Liver (tissue), 8 donors: ENCODE measurements at regions not wholly inside any gene's neighbourhood (a gene's known extent, or its start where the extent isn't known, plus 50 kb on each side); places are given as distances from the start of the nearest gene placed in this dataset.

Experiments
- DNase-seq: peaks from one replicate; pipeline ENCODE4 v3.0.0-alpha.2; 2017; ENCODE audit warnings: low spot score
- H3K27ac ChIP-seq, 2 donors: one replicate each; pipeline ENCODE4 v1.7.0; 2013; ENCODE audit warnings: inconsistent platforms in 2 of 2, low read length in 2 of 2, control low read depth in 1 of 2, low read depth in 1 of 2, mild to moderate bottlenecking in 1 of 2
- H3K27me3 ChIP-seq, 4 donors: one replicate each; pipeline versions ENCODE4 v1.6.1 to v1.7.0; 2013; ENCODE audit warnings: low read length in 3 of 4, inconsistent platforms in 1 of 4, mild to moderate bottlenecking in 1 of 4, moderate library complexity in 1 of 4; ENCODE audit not compliant: control insufficient read depth in 4 of 4, insufficient read depth in 4 of 4
- H3K36me3 ChIP-seq, 4 donors: one replicate each; pipeline versions ENCODE4 v1.6.1 to v1.7.0; 2013; ENCODE audit warnings: low read length in 3 of 4, mild to moderate bottlenecking in 3 of 4, low read depth in 1 of 4, moderate library complexity in 1 of 4; ENCODE audit not compliant: control insufficient read depth in 4 of 4, insufficient read depth in 3 of 4
- H3K4me1 ChIP-seq, 4 donors: one replicate each; pipeline versions ENCODE4 v1.6.1 to v1.7.0; 2013; ENCODE audit warnings: low read length in 3 of 4, mild to moderate bottlenecking in 3 of 4, moderate library complexity in 1 of 4; ENCODE audit not compliant: control insufficient read depth in 4 of 4, insufficient read depth in 4 of 4
- H3K4me3 ChIP-seq, 3 donors: one replicate each; pipeline versions ENCODE4 v1.6.1 to v1.7.0; 2013; ENCODE audit warnings: low read length in 3 of 3, control low read depth in 1 of 3, low read depth in 1 of 3, mild to moderate bottlenecking in 1 of 3
- H3K9ac ChIP-seq, 2 donors: one replicate each; pipeline ENCODE4 v1.7.0; 2013; ENCODE audit warnings: low read length in 2 of 2, mild to moderate bottlenecking in 2 of 2, moderate library complexity in 2 of 2, control low read depth in 1 of 2, low read depth in 1 of 2
- H3K9me3 ChIP-seq, 4 donors: one replicate each; pipeline versions ENCODE4 v1.6.1 to v1.7.0; 2013; ENCODE audit warnings: low read length in 3 of 4; ENCODE audit not compliant: control insufficient read depth in 4 of 4
- EGR1 ChIP-seq, 2 donors: IDR thresholded peaks; 2 replicates each; pipeline ENCODE4 v1.6.1; 2016 to 2018; ENCODE audit warnings: antibody characterized with exemption in 2 of 2, low read depth in 2 of 2
- FOXA1 ChIP-seq: IDR thresholded peaks from 2 replicates; pipeline ENCODE4 v1.6.1; 2016; ENCODE audit warnings: antibody characterized with exemption
- FOXA2 ChIP-seq: IDR thresholded peaks from 2 replicates; pipeline ENCODE4 v1.6.1; 2016; ENCODE audit warnings: antibody characterized with exemption
- GABPA ChIP-seq, 2 donors: IDR thresholded peaks in 1 of 2; conservative IDR thresholded peaks in 1 of 2; 2 replicates each; pipeline ENCODE4 v1.6.1; 2016; ENCODE audit warnings: antibody characterized with exemption in 2 of 2, mild to moderate bottlenecking in 1 of 2, moderate library complexity in 1 of 2
- HNF4A ChIP-seq, 2 donors: conservative IDR thresholded peaks; 2 replicates each; pipeline ENCODE4 v1.6.1; 2016; ENCODE audit warnings: antibody characterized with exemption in 2 of 2, mild to moderate bottlenecking in 2 of 2
- HNF4G ChIP-seq: IDR thresholded peaks from 2 replicates; pipeline ENCODE4 v1.6.1; 2016; ENCODE audit warnings: antibody characterized with exemption
- JUND ChIP-seq, 2 donors: IDR thresholded peaks; 2 replicates each; pipeline ENCODE4 v1.6.1; 2016; ENCODE audit warnings: antibody characterized with exemption in 2 of 2
- NR2F2 ChIP-seq: IDR thresholded peaks from 2 replicates; pipeline ENCODE4 v1.6.1; 2016; ENCODE audit warnings: antibody characterized with exemption
- RAD21 ChIP-seq, 2 donors: IDR thresholded peaks; 2 replicates each; pipeline ENCODE4 v1.6.1; 2016; ENCODE audit warnings: antibody characterized with exemption in 2 of 2, mild to moderate bottlenecking in 2 of 2
- RXRA ChIP-seq, 2 donors: IDR thresholded peaks; 2 replicates each; pipeline ENCODE4 v1.6.1; 2017 to 2018; ENCODE audit warnings: antibody characterized with exemption in 2 of 2, mild to moderate bottlenecking in 1 of 2
- SP1 ChIP-seq: IDR thresholded peaks from 2 replicates; pipeline ENCODE4 v1.6.1; 2018; ENCODE audit warnings: antibody characterized with exemption, mild to moderate bottlenecking
- TAF1 ChIP-seq: conservative IDR thresholded peaks from 2 replicates; pipeline ENCODE4 v1.6.1; 2016; ENCODE audit warnings: antibody characterized with exemption, mild to moderate bottlenecking
- YY1 ChIP-seq: IDR thresholded peaks from 2 replicates; pipeline ENCODE4 v1.6.1; 2016; ENCODE audit warnings: antibody characterized with exemption, mild to moderate bottlenecking
- WGBS: extraction: QIAGEN DNeasy Blood & Tissue Kit; methylation state at CpG from one replicate; pipeline ENCODE4 v1.1.7; 2013; 5-methylcytosine and 5-hydroxymethylcytosine counted together
- TF ChIP-seq, protein P1 (sequence below): IDR thresholded peaks from 2 replicates; pipeline ENCODE4 v1.6.1; 2016; ENCODE audit warnings: antibody characterized with exemption
- TF ChIP-seq, protein P2 (sequence below): fragments of 150-350 bp; IDR thresholded peaks from 2 replicates; pipeline ENCODE4 v1.5.1; 2017; ENCODE audit warnings: improper control_type of control experiment, low read depth, low read length; ENCODE audit not compliant: missing input control
- TF ChIP-seq, protein P3 (sequence below): IDR thresholded peaks from 2 replicates; pipeline ENCODE4 v1.6.1; 2016; ENCODE audit warnings: antibody characterized with exemption, mild to moderate bottlenecking
- TF ChIP-seq, protein P4 (sequence below): IDR thresholded peaks from 2 replicates; pipeline ENCODE4 v1.6.1; 2016; ENCODE audit warnings: antibody characterized with exemption
- TF ChIP-seq, protein P5 (sequence below): IDR thresholded peaks from 2 replicates; pipeline ENCODE4 v1.6.1; 2016; ENCODE audit warnings: antibody characterized with exemption
- donor health status: healthy.
- donor health status: healthy.
- donor health status: healthy.
- donor health status: healthy.
- donor health status: healthy.

DNA sequence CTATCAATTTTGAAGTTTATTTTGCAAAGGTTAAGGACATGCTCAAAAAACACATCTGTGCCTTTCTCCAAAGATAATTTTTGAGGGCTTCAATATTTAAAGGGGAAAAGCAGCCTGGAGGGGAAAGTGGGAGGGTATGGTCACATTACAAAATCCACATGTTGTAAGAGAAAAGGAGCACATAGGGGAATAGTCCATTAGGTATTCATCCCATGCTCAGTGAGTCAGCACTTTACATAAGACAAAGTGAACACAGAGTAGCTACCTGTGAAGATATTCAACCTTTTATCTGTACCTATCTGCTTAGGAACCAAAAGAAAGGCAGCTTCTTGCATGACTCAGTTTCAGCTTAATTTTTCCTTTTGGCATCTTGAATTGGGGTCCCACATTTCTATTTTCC, 932.0 kb downstream of the SLITRK6 start:
- Histone ChIP-seq H3K36me3 (no peaks in the 10 kb centered on the region), H3K4me1 (no peaks in the 10 kb centered on the region), H3K27me3 (peaks cover 0 to 5% (median 0%) of the 10 kb centered on the region in 4 donors), H3K9me3 (no peaks in the 10 kb centered on the region), H3K9ac (no peak overlapping the region), H3K4me3 (no peak overlapping the region), H3K27ac (no peak overlapping the region)
- no peak for TF ChIP-seq YY1
- no peak for TF ChIP-seq RAD21 (IDR thresholded peaks at IDR 0.05)
- TF ChIP-seq, protein P1, sequence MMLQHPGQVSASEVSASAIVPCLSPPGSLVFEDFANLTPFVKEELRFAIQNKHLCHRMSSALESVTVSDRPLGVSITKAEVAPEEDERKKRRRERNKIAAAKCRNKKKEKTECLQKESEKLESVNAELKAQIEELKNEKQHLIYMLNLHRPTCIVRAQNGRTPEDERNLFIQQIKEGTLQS, result no peak
- no peak for TF ChIP-seq NR2F2
- TF ChIP-seq TAF1, result no peak
- TF ChIP-seq RXRA (IDR thresholded peaks at IDR 0.05), result no peak
- no peak for TF ChIP-seq FOXA1
- TF ChIP-seq EGR1 (IDR thresholded peaks at IDR 0.05; ENCODE audit: low read depth in 2 of 2), result no peak
- TF ChIP-seq, protein P2, sequence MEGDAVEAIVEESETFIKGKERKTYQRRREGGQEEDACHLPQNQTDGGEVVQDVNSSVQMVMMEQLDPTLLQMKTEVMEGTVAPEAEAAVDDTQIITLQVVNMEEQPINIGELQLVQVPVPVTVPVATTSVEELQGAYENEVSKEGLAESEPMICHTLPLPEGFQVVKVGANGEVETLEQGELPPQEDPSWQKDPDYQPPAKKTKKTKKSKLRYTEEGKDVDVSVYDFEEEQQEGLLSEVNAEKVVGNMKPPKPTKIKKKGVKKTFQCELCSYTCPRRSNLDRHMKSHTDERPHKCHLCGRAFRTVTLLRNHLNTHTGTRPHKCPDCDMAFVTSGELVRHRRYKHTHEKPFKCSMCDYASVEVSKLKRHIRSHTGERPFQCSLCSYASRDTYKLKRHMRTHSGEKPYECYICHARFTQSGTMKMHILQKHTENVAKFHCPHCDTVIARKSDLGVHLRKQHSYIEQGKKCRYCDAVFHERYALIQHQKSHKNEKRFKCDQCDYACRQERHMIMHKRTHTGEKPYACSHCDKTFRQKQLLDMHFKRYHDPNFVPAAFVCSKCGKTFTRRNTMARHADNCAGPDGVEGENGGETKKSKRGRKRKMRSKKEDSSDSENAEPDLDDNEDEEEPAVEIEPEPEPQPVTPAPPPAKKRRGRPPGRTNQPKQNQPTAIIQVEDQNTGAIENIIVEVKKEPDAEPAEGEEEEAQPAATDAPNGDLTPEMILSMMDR, result no peak
- TF ChIP-seq FOXA2, result no peak
- no peak for TF ChIP-seq HNF4A (conservative IDR thresholded peaks at IDR 0.05)
- no peak for TF ChIP-seq SP1
- no peak for TF ChIP-seq JUND (IDR thresholded peaks at IDR 0.05)
- TF ChIP-seq HNF4G, result no peak
- no peak for DNase-seq

DNA sequence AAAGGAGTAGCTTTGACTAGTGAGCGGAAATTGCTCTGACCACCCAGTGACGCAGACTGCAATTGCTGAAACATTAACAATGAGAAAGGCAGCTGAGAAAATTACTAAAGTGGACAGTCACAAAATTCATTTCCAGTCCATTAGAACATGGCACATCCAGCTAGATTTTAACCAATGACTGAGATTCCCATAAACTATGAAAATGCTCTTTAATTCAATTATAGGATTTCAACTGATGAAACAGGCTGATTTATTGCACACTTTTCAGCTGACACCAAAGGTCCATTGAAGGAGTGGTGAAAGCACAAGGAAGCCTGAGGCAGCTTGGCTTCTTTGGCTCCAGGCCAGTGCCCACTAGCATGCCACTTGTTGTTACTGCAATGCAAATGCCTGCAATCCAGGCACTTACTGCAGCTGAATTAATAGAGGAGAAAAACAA, 933.4 kb downstream of the SLITRK6 start:
- no peak for TF ChIP-seq TAF1
- TF ChIP-seq JUND (IDR thresholded peaks at IDR 0.05), result no peak
- no peak for TF ChIP-seq SP1
- no peak for TF ChIP-seq HNF4G
- WGBS, result 91% methylated on average over 2 of the region's 2 CpGs
- no peaks in the 10 kb centered on the region for H3K9me3 ChIP-seq
- no peak overlapping the region for H3K27ac ChIP-seq
- H3K9ac ChIP-seq, result no peak overlapping the region
- peaks cover 0 to 5% (median 0%) of the 10 kb centered on the region in 4 donors for H3K27me3 ChIP-seq
- no peak for DNase-seq
- H3K4me3 ChIP-seq, result no peak overlapping the region
- no peaks in the 10 kb centered on the region for H3K36me3 ChIP-seq
- no peaks in the 10 kb centered on the region for H3K4me1 ChIP-seq

DNA sequence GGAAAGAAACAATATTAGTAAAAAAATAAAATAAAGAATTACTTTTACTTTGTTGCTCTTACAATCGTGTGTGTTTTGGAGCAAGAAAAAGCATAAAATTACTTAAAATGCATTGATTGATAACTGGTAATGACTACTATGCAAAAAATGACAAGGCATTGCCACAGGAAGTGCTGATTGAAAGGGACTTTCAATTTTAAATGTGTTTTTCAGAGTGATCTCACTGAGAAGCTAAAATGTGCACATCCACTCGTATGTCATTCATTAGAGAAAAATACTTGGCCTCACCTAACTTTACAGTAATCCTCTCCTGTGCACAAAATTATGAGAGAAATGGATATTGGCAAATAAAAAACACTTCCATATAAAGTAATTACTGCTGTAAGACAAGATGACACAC, 934.9 kb downstream of the SLITRK6 start:
- TF ChIP-seq JUND (IDR thresholded peaks at IDR 0.05) (no peak), HNF4G (no peak)
- H3K27ac ChIP-seq, result no peak overlapping the region
- no peak overlapping the region for H3K4me3 ChIP-seq
- DNase-seq, result no peak
- H3K9ac ChIP-seq, result no peak overlapping the region
- no peaks in the 10 kb centered on the region for H3K9me3 ChIP-seq
- H3K27me3 ChIP-seq, result peaks cover 0 to 5% (median 0%) of the 10 kb centered on the region in 4 donors
- 61% methylated on average over 2 of the region's 2 CpGs for WGBS
- H3K36me3 ChIP-seq, result no peaks in the 10 kb centered on the region
- H3K4me1 ChIP-seq, result no peaks in the 10 kb centered on the region

DNA sequence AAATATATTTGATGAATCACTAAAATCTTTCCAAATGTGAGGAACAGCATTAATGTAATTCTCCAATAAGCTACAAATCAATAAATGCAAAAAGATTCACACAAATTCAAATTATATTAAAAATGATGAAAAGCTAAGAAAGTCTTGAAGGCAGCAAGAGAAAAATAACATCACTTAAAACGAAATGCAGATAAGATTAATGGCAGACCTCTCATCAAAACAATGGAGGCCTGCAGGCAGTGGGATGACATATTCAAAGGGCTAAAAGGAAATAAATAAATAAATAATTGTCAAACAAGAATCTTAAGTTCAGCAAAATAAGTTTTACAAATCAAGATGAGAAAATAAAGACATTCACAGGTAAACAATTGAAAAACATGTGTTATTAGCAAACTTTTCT, 952.1 kb downstream of the SLITRK6 start:
- H3K9ac ChIP-seq, result no peak overlapping the region
- TF ChIP-seq, protein P3, sequence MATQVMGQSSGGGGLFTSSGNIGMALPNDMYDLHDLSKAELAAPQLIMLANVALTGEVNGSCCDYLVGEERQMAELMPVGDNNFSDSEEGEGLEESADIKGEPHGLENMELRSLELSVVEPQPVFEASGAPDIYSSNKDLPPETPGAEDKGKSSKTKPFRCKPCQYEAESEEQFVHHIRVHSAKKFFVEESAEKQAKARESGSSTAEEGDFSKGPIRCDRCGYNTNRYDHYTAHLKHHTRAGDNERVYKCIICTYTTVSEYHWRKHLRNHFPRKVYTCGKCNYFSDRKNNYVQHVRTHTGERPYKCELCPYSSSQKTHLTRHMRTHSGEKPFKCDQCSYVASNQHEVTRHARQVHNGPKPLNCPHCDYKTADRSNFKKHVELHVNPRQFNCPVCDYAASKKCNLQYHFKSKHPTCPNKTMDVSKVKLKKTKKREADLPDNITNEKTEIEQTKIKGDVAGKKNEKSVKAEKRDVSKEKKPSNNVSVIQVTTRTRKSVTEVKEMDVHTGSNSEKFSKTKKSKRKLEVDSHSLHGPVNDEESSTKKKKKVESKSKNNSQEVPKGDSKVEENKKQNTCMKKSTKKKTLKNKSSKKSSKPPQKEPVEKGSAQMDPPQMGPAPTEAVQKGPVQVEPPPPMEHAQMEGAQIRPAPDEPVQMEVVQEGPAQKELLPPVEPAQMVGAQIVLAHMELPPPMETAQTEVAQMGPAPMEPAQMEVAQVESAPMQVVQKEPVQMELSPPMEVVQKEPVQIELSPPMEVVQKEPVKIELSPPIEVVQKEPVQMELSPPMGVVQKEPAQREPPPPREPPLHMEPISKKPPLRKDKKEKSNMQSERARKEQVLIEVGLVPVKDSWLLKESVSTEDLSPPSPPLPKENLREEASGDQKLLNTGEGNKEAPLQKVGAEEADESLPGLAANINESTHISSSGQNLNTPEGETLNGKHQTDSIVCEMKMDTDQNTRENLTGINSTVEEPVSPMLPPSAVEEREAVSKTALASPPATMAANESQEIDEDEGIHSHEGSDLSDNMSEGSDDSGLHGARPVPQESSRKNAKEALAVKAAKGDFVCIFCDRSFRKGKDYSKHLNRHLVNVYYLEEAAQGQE, result no peak
- TF ChIP-seq, protein P4, sequence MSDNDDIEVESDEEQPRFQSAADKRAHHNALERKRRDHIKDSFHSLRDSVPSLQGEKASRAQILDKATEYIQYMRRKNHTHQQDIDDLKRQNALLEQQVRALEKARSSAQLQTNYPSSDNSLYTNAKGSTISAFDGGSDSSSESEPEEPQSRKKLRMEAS, result no peak
- TF ChIP-seq, protein P5, sequence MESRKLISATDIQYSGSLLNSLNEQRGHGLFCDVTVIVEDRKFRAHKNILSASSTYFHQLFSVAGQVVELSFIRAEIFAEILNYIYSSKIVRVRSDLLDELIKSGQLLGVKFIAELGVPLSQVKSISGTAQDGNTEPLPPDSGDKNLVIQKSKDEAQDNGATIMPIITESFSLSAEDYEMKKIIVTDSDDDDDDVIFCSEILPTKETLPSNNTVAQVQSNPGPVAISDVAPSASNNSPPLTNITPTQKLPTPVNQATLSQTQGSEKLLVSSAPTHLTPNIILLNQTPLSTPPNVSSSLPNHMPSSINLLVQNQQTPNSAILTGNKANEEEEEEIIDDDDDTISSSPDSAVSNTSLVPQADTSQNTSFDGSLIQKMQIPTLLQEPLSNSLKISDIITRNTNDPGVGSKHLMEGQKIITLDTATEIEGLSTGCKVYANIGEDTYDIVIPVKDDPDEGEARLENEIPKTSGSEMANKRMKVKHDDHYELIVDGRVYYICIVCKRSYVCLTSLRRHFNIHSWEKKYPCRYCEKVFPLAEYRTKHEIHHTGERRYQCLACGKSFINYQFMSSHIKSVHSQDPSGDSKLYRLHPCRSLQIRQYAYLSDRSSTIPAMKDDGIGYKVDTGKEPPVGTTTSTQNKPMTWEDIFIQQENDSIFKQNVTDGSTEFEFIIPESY, result no peak
- no peak for TF ChIP-seq YY1
- TF ChIP-seq SP1, result no peak
- TF ChIP-seq GABPA (IDR thresholded peaks at IDR 0.05 in 1 of 2, conservative IDR thresholded peaks at IDR 0.05 in 1 of 2), result no peak
- no peak for TF ChIP-seq RAD21 (IDR thresholded peaks at IDR 0.05)
- no peak for TF ChIP-seq HNF4A (conservative IDR thresholded peaks at IDR 0.05)
- TF ChIP-seq FOXA2, result no peak
- no peaks in the 10 kb centered on the region for H3K36me3 ChIP-seq
- H3K4me3 ChIP-seq, result no peak overlapping the region
- H3K27ac ChIP-seq, result no peak overlapping the region
- H3K4me1 ChIP-seq, result no peaks in the 10 kb centered on the region
- 32% methylated on average over 1 of the region's 1 CpG for WGBS
- no peaks in the 10 kb centered on the region for H3K9me3 ChIP-seq
- no peaks in the 10 kb centered on the region for H3K27me3 ChIP-seq
- no peak for DNase-seq
